ENCODE measurements at regions not wholly inside any gene's neighbourhood (a gene's known extent, or its start where the extent isn't known, plus 50 kb on each side); places are given as distances from the start of the nearest gene placed in this dataset.

- TF ChIP-seq CTCF (conservative IDR thresholded peaks at IDR 0.05; ENCODE audit: low read depth, low read length), result no peak
- no peak for TF ChIP-seq EZH2 (IDR thresholded peaks at IDR 0.05; ENCODE audit: low read length, unreplicated experiment)
Observed at GRCh38 chr16:35203636-35204035, 1744.2 kb downstream of the TP53TG3F start.

All from PC-3 (cell line).